ENCODE measurements at regions not wholly inside any gene's neighbourhood (a gene's known extent, or its start where the extent isn't known, plus 50 kb on each side); places are given as distances from the start of the nearest gene placed in this dataset.

DNA sequence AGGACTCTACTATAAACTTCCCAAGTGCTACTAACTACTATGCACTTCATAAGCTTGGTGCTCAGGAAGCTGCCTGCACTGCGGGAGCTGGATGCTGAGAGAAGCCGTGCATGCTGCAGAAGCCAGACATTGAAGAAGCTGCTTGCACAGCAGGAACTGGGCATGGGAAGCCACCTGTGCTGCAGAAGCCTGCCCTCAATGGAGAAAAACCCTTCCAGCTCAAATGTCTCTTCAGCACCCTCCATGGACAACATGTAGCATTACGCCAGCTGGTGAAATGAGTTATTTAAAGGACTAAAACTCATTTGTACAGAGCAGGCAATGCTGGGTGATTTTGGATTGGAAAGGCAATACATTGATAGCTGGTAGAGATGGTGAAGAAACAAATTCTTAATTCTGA lies 247.2 kb downstream of the KIF4B start:
- intact Hi-C loops (cut with micrococcal nuclease; ENCODE audit: unreplicated experiment), result no loop called here
- TF ChIP-seq, protein P1, sequence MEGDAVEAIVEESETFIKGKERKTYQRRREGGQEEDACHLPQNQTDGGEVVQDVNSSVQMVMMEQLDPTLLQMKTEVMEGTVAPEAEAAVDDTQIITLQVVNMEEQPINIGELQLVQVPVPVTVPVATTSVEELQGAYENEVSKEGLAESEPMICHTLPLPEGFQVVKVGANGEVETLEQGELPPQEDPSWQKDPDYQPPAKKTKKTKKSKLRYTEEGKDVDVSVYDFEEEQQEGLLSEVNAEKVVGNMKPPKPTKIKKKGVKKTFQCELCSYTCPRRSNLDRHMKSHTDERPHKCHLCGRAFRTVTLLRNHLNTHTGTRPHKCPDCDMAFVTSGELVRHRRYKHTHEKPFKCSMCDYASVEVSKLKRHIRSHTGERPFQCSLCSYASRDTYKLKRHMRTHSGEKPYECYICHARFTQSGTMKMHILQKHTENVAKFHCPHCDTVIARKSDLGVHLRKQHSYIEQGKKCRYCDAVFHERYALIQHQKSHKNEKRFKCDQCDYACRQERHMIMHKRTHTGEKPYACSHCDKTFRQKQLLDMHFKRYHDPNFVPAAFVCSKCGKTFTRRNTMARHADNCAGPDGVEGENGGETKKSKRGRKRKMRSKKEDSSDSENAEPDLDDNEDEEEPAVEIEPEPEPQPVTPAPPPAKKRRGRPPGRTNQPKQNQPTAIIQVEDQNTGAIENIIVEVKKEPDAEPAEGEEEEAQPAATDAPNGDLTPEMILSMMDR (conservative IDR thresholded peaks at IDR 0.05), result no peak
- TF ChIP-seq EZH2 (IDR thresholded peaks at IDR 0.05; ENCODE audit: low read depth), result no peak
- Histone ChIP-seq H3K9me2 (ENCODE audit: insufficient read depth) (no peaks in the 10 kb centered on the region), H4K20me1 (ENCODE audit: insufficient read depth) (no peaks in the 10 kb centered on the region), H3K27ac (no peak overlapping the region), H3K4me2 (no peak overlapping the region), H3K4me1 (replicated peaks; ENCODE audit: insufficient read depth) (no peaks in the 10 kb centered on the region), H3K79me2 (ENCODE audit: low read depth) (no peaks in the 10 kb centered on the region), H3K9me3 (ENCODE audit: insufficient read depth, low read depth) (no peaks in the 10 kb centered on the region), H3K36me3 (ENCODE audit: low read depth) (no peaks in the 10 kb centered on the region), H2AFZ (no peak overlapping the region), H3F3A (ENCODE audit: insufficient read depth, low read depth) (no peaks in the 10 kb centered on the region), H3K4me3 (no peak overlapping the region), H3K27me3 (ENCODE audit: insufficient read depth, low read depth) (no peaks in the 10 kb centered on the region; the same call in 1 of the 2 replicates)
- DNase-seq, result no peak
- ChIA-PET POLR2A (ENCODE audit: unreplicated experiment) (no interaction called here), CTCF (no interaction called here)
- no TSS peak for BruUV-seq (replicated peaks)

DNA sequence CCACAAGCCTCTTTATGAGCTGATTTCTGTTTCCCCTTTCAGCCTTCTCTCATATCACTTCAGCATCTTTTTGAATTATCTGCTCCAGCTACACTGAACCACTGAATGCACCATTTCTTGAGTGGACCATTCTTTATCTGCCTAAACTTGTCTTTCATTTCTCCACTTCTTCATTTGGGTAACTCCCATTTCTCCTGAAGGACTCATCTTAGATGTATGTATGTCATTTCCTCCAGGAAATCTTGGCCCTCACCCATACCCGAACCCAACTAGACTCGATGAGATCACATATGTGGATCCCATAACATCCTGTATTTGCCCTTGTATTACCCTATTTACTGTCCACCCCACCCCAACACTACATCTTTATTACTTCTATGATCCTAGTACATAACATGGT lies 249.8 kb downstream of the KIF4B start:
- ChIA-PET CTCF (no interaction called here), POLR2A (ENCODE audit: unreplicated experiment) (no interaction called here)
- Histone ChIP-seq H3K9me2 (ENCODE audit: insufficient read depth) (no peaks in the 10 kb centered on the region), H4K20me1 (ENCODE audit: insufficient read depth) (no peaks in the 10 kb centered on the region), H2AFZ (no peak overlapping the region), H3K27ac (no peak overlapping the region), H3F3A (ENCODE audit: insufficient read depth, low read depth) (no peaks in the 10 kb centered on the region), H3K9me3 (ENCODE audit: insufficient read depth, low read depth) (no peaks in the 10 kb centered on the region), H3K27me3 (ENCODE audit: insufficient read depth, low read depth) (peaks cover 8% of the 10 kb centered on the region; the same call in 1 of the 2 replicates), H3K4me2 (no peak overlapping the region), H3K79me2 (ENCODE audit: low read depth) (no peaks in the 10 kb centered on the region), H3K4me1 (replicated peaks; ENCODE audit: insufficient read depth) (no peaks in the 10 kb centered on the region), H3K36me3 (ENCODE audit: low read depth) (no peaks in the 10 kb centered on the region), H3K4me3 (no peak overlapping the region)
- TF ChIP-seq EZH2 (IDR thresholded peaks at IDR 0.05; ENCODE audit: low read depth), result no peak
- TF ChIP-seq, protein P1 (conservative IDR thresholded peaks at IDR 0.05), result no peak
- DNase-seq, result no peak
- intact Hi-C loops (cut with micrococcal nuclease; ENCODE audit: unreplicated experiment), result no loop called here
- no TSS peak for BruUV-seq (replicated peaks)

DNA sequence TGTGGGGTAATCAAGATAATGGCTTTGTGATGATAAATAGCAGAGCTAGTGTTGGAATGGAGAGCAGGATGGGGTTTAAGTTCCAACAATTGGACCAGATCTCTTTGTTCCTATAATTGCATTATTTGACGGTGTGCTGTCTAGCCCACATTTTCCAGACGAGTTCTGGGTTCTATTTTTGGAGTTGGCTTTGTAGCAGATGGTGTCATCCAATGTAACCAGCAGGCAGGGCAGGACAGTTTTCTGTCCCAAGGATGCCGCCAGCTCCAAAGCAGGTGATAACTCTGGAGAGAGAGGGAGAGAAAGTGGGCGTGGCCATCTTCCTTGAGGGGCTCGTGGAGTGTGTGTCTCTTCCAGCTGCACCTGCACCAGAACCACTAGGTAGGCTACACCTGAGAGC lies 251.3 kb downstream of the KIF4B start:
- ChIA-PET CTCF (no interaction called here), POLR2A (ENCODE audit: unreplicated experiment) (no interaction called here)
- DNase-seq, result no peak
- Histone ChIP-seq H3K4me3 (no peak overlapping the region), H2AFZ (no peak overlapping the region), H3K79me2 (ENCODE audit: low read depth) (no peaks in the 10 kb centered on the region), H3K9me2 (ENCODE audit: insufficient read depth) (no peaks in the 10 kb centered on the region), H3K36me3 (ENCODE audit: low read depth) (no peaks in the 10 kb centered on the region), H3K9me3 (ENCODE audit: insufficient read depth, low read depth) (no peaks in the 10 kb centered on the region), H3K27ac (no peak overlapping the region), H3K4me1 (replicated peaks; ENCODE audit: insufficient read depth) (no peaks in the 10 kb centered on the region), H3K4me2 (no peak overlapping the region), H3F3A (ENCODE audit: insufficient read depth, low read depth) (no peaks in the 10 kb centered on the region), H4K20me1 (ENCODE audit: insufficient read depth) (no peaks in the 10 kb centered on the region), H3K27me3 (ENCODE audit: insufficient read depth, low read depth) (peaks cover 8% of the 10 kb centered on the region; the same call in 1 of the 2 replicates)
- intact Hi-C loops (cut with micrococcal nuclease; ENCODE audit: unreplicated experiment), result no loop called here
- TF ChIP-seq, protein P1 (conservative IDR thresholded peaks at IDR 0.05), result no peak
- TF ChIP-seq EZH2 (IDR thresholded peaks at IDR 0.05; ENCODE audit: low read depth), result no peak
- BruUV-seq (replicated peaks), result no TSS peak

Data from PC-9 (cell line).